Loucy (cell line): ENCODE measurements at regions not wholly inside any gene's neighbourhood (a gene's known extent, or its start where the extent isn't known, plus 50 kb on each side); places are given as distances from the start of the nearest gene placed in this dataset.

Experiments
- H2AFZ ChIP-seq: fragments of 200-600 bp; sonication (generic); 2 replicates; pipeline ENCODE4 v1.6.0; 2016; ENCODE audit warnings: antibody characterized with exemption, mild to moderate bottlenecking, low read length, moderate library complexity
- H3F3A ChIP-seq: fragments of 200-600 bp; 2 replicates; pipeline ENCODE4 v1.6.0; 2016; ENCODE audit warnings: antibody characterized with exemption, low read depth, mild to moderate bottlenecking
- H3K27me3 ChIP-seq: fragments of 200-600 bp; sonication (generic); 2 replicates; pipeline ENCODE4 v1.6.1; 2014; ENCODE audit warnings: low read length, mild to moderate bottlenecking; ENCODE audit not compliant: insufficient read depth, poor library complexity, severe bottlenecking
- H3K36me3 ChIP-seq: fragments of 200-600 bp; sonication (generic); 2 replicates; pipeline ENCODE4 v1.6.1; 2016; ENCODE audit warnings: low read length; ENCODE audit not compliant: insufficient read depth
- H3K4me1 ChIP-seq: fragments of 200-600 bp; sonication (generic); 2 replicates; pipeline ENCODE4 v1.5.1; 2014; ENCODE audit warnings: low read length, mild to moderate bottlenecking; ENCODE audit not compliant: insufficient read depth, poor library complexity, severe bottlenecking
- H3K4me2 ChIP-seq: fragments of 200-600 bp; sonication (generic); 2 replicates; pipeline ENCODE4 v1.6.0; 2014; ENCODE audit warnings: antibody characterized with exemption, low read length, low read depth, mild to moderate bottlenecking; ENCODE audit not compliant: poor library complexity, severe bottlenecking
- H3K4me3 ChIP-seq: fragments of 200-600 bp; sonication (generic); 2 replicates; pipeline ENCODE4 v1.5.1; 2014; ENCODE audit warnings: low read length, mild to moderate bottlenecking, mixed read lengths; ENCODE audit not compliant: poor library complexity, severe bottlenecking
- H3K79me2 ChIP-seq: fragments of 200-600 bp; sonication (generic); 2 replicates; pipeline ENCODE4 v1.6.1; 2014; ENCODE audit warnings: low read length; ENCODE audit not compliant: insufficient read depth
- H3K9ac ChIP-seq: fragments of 200-600 bp; sonication (generic); 2 replicates; pipeline ENCODE4 v1.6.0; 2014; ENCODE audit warnings: mild to moderate bottlenecking, low read depth, low read length, moderate library complexity; ENCODE audit not compliant: poor library complexity, severe bottlenecking
- H3K9me2 ChIP-seq: fragments of 200-600 bp; sonication (generic); replicated peaks from 2 replicates; pipeline ENCODE4 v1.6.1; 2016; ENCODE audit warnings: low read depth, low read length, mixed read lengths
- H3K9me3 ChIP-seq: fragments of 200-600 bp; sonication (generic); 2 replicates; pipeline ENCODE4 v1.6.1; 2014; ENCODE audit warnings: mild to moderate bottlenecking, antibody characterized with exemption, low read length, low read depth; ENCODE audit not compliant: insufficient read depth
- H4K20me1 ChIP-seq: fragments of 200-600 bp; sonication (generic); 2 replicates; pipeline ENCODE4 v1.6.0; 2014; ENCODE audit warnings: antibody characterized with exemption, low read length, mild to moderate bottlenecking; ENCODE audit not compliant: insufficient read depth, poor library complexity, severe bottlenecking
- CTCF ChIP-seq: fragments of 200-600 bp; sonication (generic); conservative IDR thresholded peaks from 2 replicates; pipeline ENCODE4 v1.5.1; 2014; ENCODE audit warnings: mild to moderate bottlenecking, antibody characterized with exemption, low read length
- EZH2phosphoT487 ChIP-seq: fragments of 200-600 bp; IDR thresholded peaks from 2 replicates; pipeline ENCODE4 v1.6.1; 2018; ENCODE audit warnings: antibody characterized with exemption, mild to moderate bottlenecking, moderate library complexity, borderline replicate concordance

GRCh38 chr5:57396701-57397100 lies 85.9 kb downstream of the ACTBL2 start:
- Histone ChIP-seq H3K4me2 (no peak overlapping the region), H3K36me3 (no peaks in the 10 kb centered on the region), H3K4me1 (peaks cover 3% of the 10 kb centered on the region), H2AFZ (no peak overlapping the region), H4K20me1 (no peaks in the 10 kb centered on the region), H3K9me2 (no peaks in the 10 kb centered on the region), H3K4me3 (no peak overlapping the region), H3K79me2 (no peaks in the 10 kb centered on the region), H3F3A (no peaks in the 10 kb centered on the region), H3K9ac (no peak overlapping the region), H3K27me3 (no peaks in the 10 kb centered on the region), H3K9me3 (no peaks in the 10 kb centered on the region)
- no peak for TF ChIP-seq EZH2phosphoT487
- no peak for TF ChIP-seq CTCF

GRCh38 chr5:57394421-57395210 lies 88.0 kb downstream of the ACTBL2 start:
- Histone ChIP-seq H3K9ac (no peak overlapping the region), H2AFZ (no peak overlapping the region), H3K9me2 (no peaks in the 10 kb centered on the region), H3K27me3 (no peaks in the 10 kb centered on the region), H3F3A (no peaks in the 10 kb centered on the region), H3K4me3 (no peak overlapping the region), H3K4me2 (no peak overlapping the region), H3K9me3 (no peaks in the 10 kb centered on the region), H4K20me1 (no peaks in the 10 kb centered on the region), H3K36me3 (no peaks in the 10 kb centered on the region), H3K79me2 (no peaks in the 10 kb centered on the region), H3K4me1 (peaks cover 3% of the 10 kb centered on the region)
- TF ChIP-seq EZH2phosphoT487 (no peak), CTCF (no peak)

- H3K9me3 ChIP-seq, result no peaks in the 10 kb centered on the region
- H3K9ac ChIP-seq, result no peak overlapping the region
- no peak overlapping the region for H3K4me3 ChIP-seq
- H2AFZ ChIP-seq, result no peak overlapping the region
- no peaks in the 10 kb centered on the region for H4K20me1 ChIP-seq
- H3K36me3 ChIP-seq, result no peaks in the 10 kb centered on the region
- H3K4me1 ChIP-seq, result peaks cover 16% of the 10 kb centered on the region
- no peaks in the 10 kb centered on the region for H3K9me2 ChIP-seq
- H3K79me2 ChIP-seq, result no peaks in the 10 kb centered on the region
- no peaks in the 10 kb centered on the region for H3K27me3 ChIP-seq
- H3F3A ChIP-seq, result peaks cover 4% of the 10 kb centered on the region
- TF ChIP-seq CTCF (no peak), EZH2phosphoT487 (no peak)
- no peak overlapping the region for H3K4me2 ChIP-seq
Observed at GRCh38 chr5:57386958-57387357, 95.7 kb downstream of the ACTBL2 start.
